CD14-positive monocyte (primary cell): ENCODE measurements at regions not wholly inside any gene's neighbourhood (a gene's known extent, or its start where the extent isn't known, plus 50 kb on each side); places are given as distances from the start of the nearest gene placed in this dataset.

ENCODE experiments used
- DNase-seq, 3 donors: peaks; one replicate each; pipeline ENCODE4 v3.0.0-alpha.2; 2011 to 2022
- H2AFZ ChIP-seq: 2 replicates; pipeline ENCODE4 v1.6.0; 2012; ENCODE audit warnings: mild to moderate bottlenecking, low read depth, low read length, inconsistent platforms; ENCODE audit not compliant: insufficient read depth, poor library complexity, severe bottlenecking
- H3K27ac ChIP-seq, 2 donors: 1 replicate in 1 of 2; 2 replicates in 1 of 2; pipeline ENCODE4 v1.5.1; 2012 to 2013; ENCODE audit warnings: low read length in 2 of 2, control low read depth in 1 of 2, inconsistent platforms in 1 of 2, low read depth in 1 of 2, mild to moderate bottlenecking in 1 of 2
- H3K27me3 ChIP-seq, 2 donors: one replicate each; pipeline versions ENCODE4 v1.6.0 to v1.6.1; 2011 to 2013; ENCODE audit warnings: low read length in 2 of 2; ENCODE audit not compliant: control insufficient read depth in 2 of 2, insufficient read depth in 2 of 2
- H3K36me3 ChIP-seq, 2 donors: replicated peaks in 1 of 2; 1 replicate in 1 of 2; 2 replicates in 1 of 2; pipeline versions ENCODE4 v1.5.1 to v1.6.1; 2012 to 2013; ENCODE audit warnings: low read length in 2 of 2, control low read depth in 1 of 2, inconsistent platforms in 1 of 2, mild to moderate bottlenecking in 1 of 2; ENCODE audit not compliant: insufficient read depth in 2 of 2, control insufficient read depth in 1 of 2
- H3K4me1 ChIP-seq, 2 donors: 1 replicate in 1 of 2; 2 replicates in 1 of 2; pipeline versions ENCODE4 v1.5.1 to v1.6.1; 2012 to 2013; ENCODE audit warnings: low read length in 2 of 2, control low read depth in 1 of 2, inconsistent platforms in 1 of 2, mild to moderate bottlenecking in 1 of 2, moderate library complexity in 1 of 2; ENCODE audit not compliant: insufficient read depth in 2 of 2, control insufficient read depth in 1 of 2
- H3K4me2 ChIP-seq: replicated peaks from 2 replicates; pipeline ENCODE3; 2012; ENCODE audit warnings: low read length, moderate library complexity, mild to moderate bottlenecking; ENCODE audit not compliant: poor library complexity, severe bottlenecking; ENCODE audit errors: extremely low read depth
- H3K4me3 ChIP-seq, 3 experiments: fragments of 200-600 bp in 1 of 3; sonication (generic) in 1 of 3; replicated peaks in 1 of 3; 1 replicate in 2 of 3; 2 replicates in 1 of 3; pipeline ENCODE4 v1.5.1; 2011 to 2013; ENCODE audit warnings: low read length in 3 of 3, mild to moderate bottlenecking in 3 of 3, control low read depth in 2 of 3, low read depth in 2 of 3, inconsistent platforms in 1 of 3, moderate library complexity in 1 of 3
- H3K79me2 ChIP-seq: 2 replicates; pipeline ENCODE4 v1.6.0; 2012; ENCODE audit warnings: mild to moderate bottlenecking, control low read depth, inconsistent platforms, low read length, moderate library complexity; ENCODE audit not compliant: insufficient read depth
- H3K9ac ChIP-seq: 2 replicates; pipeline ENCODE4 v1.6.0; 2017; ENCODE audit warnings: low read length, mild to moderate bottlenecking; ENCODE audit not compliant: insufficient read depth, poor library complexity, severe bottlenecking
- H3K9me3 ChIP-seq, 2 donors: replicated peaks in 1 of 2; 1 replicate in 1 of 2; 2 replicates in 1 of 2; pipeline versions ENCODE4 v1.5.1 to v1.6.1; 2012 to 2013; ENCODE audit warnings: low read length in 2 of 2, control low read depth in 1 of 2; ENCODE audit not compliant: control insufficient read depth in 1 of 2, insufficient read depth in 1 of 2
- H4K20me1 ChIP-seq: 2 replicates; pipeline ENCODE4 v1.6.0; 2012; ENCODE audit warnings: mild to moderate bottlenecking, low read length, control low read depth, moderate library complexity; ENCODE audit not compliant: insufficient read depth
- H3K27ac Mint-ChIP-seq, 7 donors: one replicate each; pipeline ENCODE4 v1.8.0; 2020; ENCODE audit warnings: mild to moderate bottlenecking in 7 of 7, mixed read lengths in 7 of 7, moderate library complexity in 6 of 7, inconsistent platforms in 2 of 7
- H3K27me3 Mint-ChIP-seq, 3 donors: one replicate each; pipeline ENCODE4 v1.8.0; 2021 to 2022; ENCODE audit warnings: low read depth in 3 of 3, mild to moderate bottlenecking in 3 of 3, mixed read lengths in 3 of 3, moderate library complexity in 3 of 3, inconsistent platforms in 1 of 3
- H3K36me3 Mint-ChIP-seq, 2 donors: one replicate each; pipeline ENCODE4 v1.8.0; 2020; ENCODE audit warnings: mixed read lengths in 2 of 2, inconsistent platforms in 1 of 2, mild to moderate bottlenecking in 1 of 2
- H3K4me1 Mint-ChIP-seq: one replicate; pipeline ENCODE4 v1.8.0; 2020; ENCODE audit warnings: mild to moderate bottlenecking, mixed read lengths
- H3K4me3 Mint-ChIP-seq, 2 donors: one replicate each; pipeline ENCODE4 v1.8.0; 2020; ENCODE audit warnings: mild to moderate bottlenecking in 2 of 2, mixed read lengths in 2 of 2, moderate library complexity in 1 of 2
- H3K9me3 Mint-ChIP-seq, 7 donors: one replicate each; pipeline ENCODE4 v1.8.0; 2020 to 2022; ENCODE audit warnings: mixed read lengths in 7 of 7, mild to moderate bottlenecking in 6 of 7, moderate library complexity in 6 of 7, inconsistent platforms in 2 of 7
- CTCF ChIP-seq: fragments of 200-600 bp; IDR thresholded peaks from one replicate; pipeline ENCODE4 v1.8.0; 2022; ENCODE audit warnings: antibody characterized with exemption, mild to moderate bottlenecking
- WGBS: methylation state at CpG from one replicate; pipeline ENCODE4 v1.1.5; 2013; ENCODE audit warnings: missing lambda C conversion rate; ENCODE audit not compliant: insufficient coverage; 5-methylcytosine and 5-hydroxymethylcytosine counted together
- intact Hi-C, 2 donors: fragments of 100-400 bp; cut with micrococcal nuclease; formaldehyde crosslinking; loops; one replicate each; pipeline versions ENCODE4 v1.15.0 to v1.15.1; 2023

GRCh38 chr14:98748966-98749365, 523.0 kb downstream of the BCL11B start:
- H3K4me3 ChIP-seq: no peak overlapping the region
- no peaks in the 10 kb centered on the region for H3K27me3 ChIP-seq
- H3K36me3 ChIP-seq: no peaks in the 10 kb centered on the region
- no peak for TF ChIP-seq CTCF
- H3K4me1 Mint-ChIP-seq: no peaks in the 10 kb centered on the region
- peaks cover 0 to 2% of the 10 kb centered on the region in 2 donors for H3K9me3 ChIP-seq
- H3K4me1 ChIP-seq: no peaks in the 10 kb centered on the region
- H3K4me2 ChIP-seq: no peak overlapping the region
- H3K79me2 ChIP-seq: no peaks in the 10 kb centered on the region
- no peak overlapping the region for H3K9ac ChIP-seq
- H3K4me3 Mint-ChIP-seq: no peak overlapping the region
- H3K27ac Mint-ChIP-seq: no peak overlapping the region
- no peaks in the 10 kb centered on the region for H3K36me3 Mint-ChIP-seq
- no peaks in the 10 kb centered on the region for H4K20me1 ChIP-seq
- peaks cover 4 to 6% (median 4%) of the 10 kb centered on the region in 3 donors for H3K27me3 Mint-ChIP-seq
- no peak overlapping the region for H2AFZ ChIP-seq
- intact Hi-C loops: no loop called here
- no peak for DNase-seq
- H3K27ac ChIP-seq: no peak overlapping the region
- peaks cover 0 to 17% (median 5%) of the 10 kb centered on the region in 7 donors for H3K9me3 Mint-ChIP-seq

- Mint-ChIP-seq H3K27me3 (peaks cover 3 to 4% (median 4%) of the 10 kb centered on the region in 3 donors), H3K27ac (no peak overlapping the region), H3K9me3 (peaks cover 0 to 10% (median 5%) of the 10 kb centered on the region in 7 donors), H3K36me3 (no peaks in the 10 kb centered on the region), H3K4me1 (peaks cover 5% of the 10 kb centered on the region), H3K4me3 (no peak overlapping the region)
- Histone ChIP-seq H4K20me1 (no peaks in the 10 kb centered on the region), H2AFZ (no peak overlapping the region), H3K4me1 (no peaks in the 10 kb centered on the region), H3K27me3 (no peaks in the 10 kb centered on the region), H3K4me3 (no peak overlapping the region), H3K36me3 (no peaks in the 10 kb centered on the region), H3K9me3 (peaks cover 3 to 17% of the 10 kb centered on the region in 2 donors), H3K4me2 (no peak overlapping the region), H3K27ac (no peak overlapping the region), H3K79me2 (no peaks in the 10 kb centered on the region), H3K9ac (no peak overlapping the region)
- intact Hi-C loops: no loop called here
- no peak for TF ChIP-seq CTCF
- 93% methylated on average over 2 of the region's 2 CpGs for WGBS
- no peak for DNase-seq
Measured at GRCh38 chr14:98751110-98751509, 520.9 kb downstream of the BCL11B start.
